ENCODE measurements at regions not wholly inside any gene's neighbourhood (a gene's known extent, or its start where the extent isn't known, plus 50 kb on each side); places are given as distances from the start of the nearest gene placed in this dataset.

DNA sequence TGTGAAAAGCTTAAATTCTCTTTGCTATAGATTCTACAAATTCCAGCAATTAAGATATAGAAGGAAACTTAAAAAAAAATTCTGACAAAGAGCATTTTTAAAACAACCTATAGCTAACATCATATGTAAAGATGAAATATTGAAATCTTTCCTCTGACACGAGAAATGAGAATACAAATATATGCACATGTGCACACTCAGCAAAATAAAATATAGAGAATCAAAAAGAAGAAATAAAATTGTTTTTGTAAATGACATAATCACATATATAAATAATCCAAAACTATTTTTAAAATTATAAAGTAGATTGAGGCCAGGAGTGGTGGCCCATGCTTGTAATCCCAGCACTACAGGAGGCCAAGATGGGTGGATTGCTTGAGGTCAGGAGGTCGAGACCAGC is 265.1 kb downstream of the IRX2 start:
- DNase-seq: no peak

DNA sequence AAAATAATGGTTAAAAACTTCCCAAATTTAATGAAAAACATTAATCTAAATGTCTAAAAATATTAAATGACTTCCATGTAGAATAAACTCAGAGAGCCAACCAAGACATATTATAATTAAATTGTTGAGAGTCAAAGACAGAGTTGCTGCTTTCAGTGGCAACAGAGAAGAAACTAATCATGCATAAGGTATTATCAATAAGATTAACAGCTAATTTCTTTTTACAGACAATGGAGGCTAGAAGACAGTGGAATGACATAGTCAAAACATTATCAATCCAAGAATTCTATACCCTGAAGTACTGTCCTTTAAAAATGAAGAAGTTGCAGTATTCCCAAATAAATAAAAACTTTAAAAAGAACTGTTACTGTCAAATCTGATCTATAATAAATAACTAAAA is 268.7 kb downstream of the IRX2 start:
- DNase-seq: no peak

DNA sequence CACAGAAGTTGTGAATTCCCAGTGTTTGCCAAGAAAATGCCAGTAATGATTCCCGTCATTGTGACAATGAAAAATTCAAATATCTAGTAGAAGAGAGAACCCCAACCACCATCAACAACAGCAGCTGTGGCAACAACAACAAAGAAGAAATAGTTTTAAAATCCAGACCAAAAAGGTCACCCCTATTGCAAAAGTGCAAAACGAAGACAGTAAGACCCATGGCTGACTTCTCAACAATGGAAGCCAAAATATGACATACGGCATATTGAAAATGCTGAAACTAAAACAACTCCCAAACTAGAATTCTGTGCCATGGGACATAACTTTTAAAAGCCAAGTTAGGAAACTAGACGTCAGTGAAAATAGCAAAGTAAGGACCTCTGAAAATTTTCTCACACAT is 270.6 kb downstream of the IRX2 start:
- no peak for DNase-seq

DNA sequence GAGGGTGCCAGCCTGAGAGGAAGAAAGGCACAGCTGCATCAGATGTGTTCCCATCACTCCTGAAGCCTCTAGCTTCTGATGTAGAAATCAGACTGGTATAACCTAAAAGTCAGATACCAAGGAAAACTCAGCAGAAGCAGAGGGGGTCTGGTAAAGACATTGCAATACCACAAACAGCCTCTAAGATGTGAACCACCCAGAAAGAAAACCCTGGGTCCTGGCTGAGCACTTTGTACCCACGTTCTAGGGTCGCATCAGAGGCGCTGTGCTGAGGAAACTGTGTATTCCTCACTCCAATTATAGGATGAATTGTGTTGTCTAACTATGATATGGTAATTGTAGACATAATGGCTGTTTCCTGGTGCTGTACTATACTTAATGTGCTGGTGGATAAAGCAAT is 275.6 kb downstream of the IRX2 start:
- DNase-seq: no peak

GRCh38 chr5:2472670-2473069 is 278.8 kb downstream of the IRX2 start:
- DNase-seq: no peak

DNA sequence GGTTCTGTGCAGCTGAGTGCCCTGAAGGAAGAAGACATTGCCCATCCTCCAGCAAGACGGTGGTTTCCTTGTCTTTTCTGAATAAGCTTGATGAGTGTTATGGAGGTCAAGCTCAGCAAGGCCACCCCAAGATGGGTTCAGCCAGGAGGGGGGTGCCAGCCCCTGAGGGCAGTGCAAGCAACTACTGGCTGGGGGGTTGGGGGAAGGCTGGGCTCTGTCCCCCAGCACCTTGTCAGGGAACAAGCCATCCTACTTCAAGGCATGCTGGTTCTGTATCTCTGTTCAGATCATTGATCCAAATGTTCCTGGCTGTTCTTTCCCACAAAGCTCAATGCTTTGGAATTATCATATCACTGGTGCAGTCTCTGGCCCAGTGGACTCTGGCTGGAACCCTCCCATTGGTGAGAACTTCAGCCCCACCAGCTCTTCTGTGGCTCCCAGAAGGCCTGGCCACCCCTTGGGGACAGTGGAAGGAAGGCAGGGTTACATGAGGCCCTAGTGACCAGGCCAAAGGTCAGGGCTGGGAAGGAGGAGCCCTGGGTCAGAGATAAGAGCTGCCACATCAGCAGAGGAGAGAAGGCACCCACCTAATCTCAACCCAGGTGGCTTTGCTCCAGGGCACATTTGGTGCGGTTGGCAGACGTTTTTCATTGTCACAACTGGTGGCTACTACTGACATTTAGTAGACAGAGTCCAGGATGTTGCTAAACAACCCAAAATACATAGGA is 280.2 kb downstream of the IRX2 start:
- DNase-seq: no peak

GRCh38 chr5:2466966-2467365 is 284.5 kb downstream of the IRX2 start:
- DNase-seq: no peak

GRCh38 chr5:2465383-2465782 is 286.1 kb downstream of the IRX2 start:
- DNase-seq: no peak

DNA sequence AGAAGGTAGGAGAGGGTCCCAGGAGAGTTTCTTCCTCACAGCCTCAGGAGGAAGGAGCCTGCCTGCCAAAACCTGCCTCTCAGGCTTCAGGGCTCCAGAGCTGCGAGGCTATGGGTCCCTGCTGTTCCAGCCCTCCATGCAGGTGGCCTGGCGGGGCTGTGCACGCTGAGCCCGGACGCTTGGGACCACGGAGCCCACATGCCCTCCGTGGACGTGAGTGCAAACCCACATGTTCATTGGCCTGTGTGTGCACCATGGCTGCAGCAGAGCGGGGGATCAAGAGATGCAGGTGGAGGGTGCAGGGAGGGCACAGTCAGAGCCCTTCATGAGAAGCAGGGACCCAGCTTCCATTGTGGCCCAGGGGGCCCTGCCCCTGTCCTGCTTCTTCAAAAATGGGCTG is 287.3 kb downstream of the IRX2 start:
- DNase-seq: no peak

DNA sequence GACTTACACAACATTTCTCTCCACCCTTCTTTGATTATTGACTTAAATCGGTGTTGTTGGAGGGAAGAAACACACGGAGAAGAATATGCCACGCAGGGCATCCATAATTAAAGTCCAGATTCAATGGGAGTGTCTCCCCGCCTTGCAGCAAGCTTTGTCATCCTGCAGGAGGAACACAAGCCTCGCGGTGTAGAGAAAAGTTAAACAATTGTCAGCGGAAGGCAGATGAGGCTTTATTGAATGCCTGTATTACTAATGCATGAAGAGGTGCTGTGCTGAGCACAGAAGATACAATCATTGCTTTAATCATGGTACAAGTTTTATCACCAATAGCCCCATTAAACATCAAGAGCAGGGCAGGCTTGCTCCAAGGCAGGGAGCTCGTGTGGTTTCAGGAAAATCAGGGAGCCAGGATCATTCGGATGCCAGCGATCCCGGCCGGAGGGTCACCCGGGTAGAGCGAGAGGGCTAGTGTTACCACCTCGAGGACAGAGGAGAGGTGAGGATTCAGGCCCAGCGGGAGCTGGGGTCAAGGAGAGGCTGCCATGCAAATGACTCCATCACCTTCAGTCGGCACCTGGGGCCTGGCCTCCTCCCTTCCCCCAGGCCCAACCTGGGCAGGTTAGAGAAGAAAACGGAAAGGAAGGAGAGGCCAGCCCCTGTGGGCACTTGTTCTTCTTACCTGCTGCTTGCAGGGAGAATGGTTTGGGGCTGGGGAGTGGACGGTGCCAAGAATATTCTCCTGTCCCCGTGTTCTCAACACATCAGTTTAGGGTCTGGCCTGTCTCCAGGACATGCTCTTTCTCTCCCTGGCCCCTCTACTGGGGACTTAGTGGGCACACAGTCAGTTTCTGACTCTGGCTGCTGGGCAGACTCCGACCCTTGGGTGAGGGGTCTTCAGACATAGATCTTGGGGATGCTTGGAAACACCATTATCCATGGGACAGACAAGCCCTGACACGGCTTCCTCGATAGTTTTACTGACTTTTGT is 289.5 kb downstream of the IRX2 start:
- no peak for DNase-seq

GRCh38 chr5:2460098-2460497 is 291.4 kb downstream of the IRX2 start:
- no peak for DNase-seq

DNA sequence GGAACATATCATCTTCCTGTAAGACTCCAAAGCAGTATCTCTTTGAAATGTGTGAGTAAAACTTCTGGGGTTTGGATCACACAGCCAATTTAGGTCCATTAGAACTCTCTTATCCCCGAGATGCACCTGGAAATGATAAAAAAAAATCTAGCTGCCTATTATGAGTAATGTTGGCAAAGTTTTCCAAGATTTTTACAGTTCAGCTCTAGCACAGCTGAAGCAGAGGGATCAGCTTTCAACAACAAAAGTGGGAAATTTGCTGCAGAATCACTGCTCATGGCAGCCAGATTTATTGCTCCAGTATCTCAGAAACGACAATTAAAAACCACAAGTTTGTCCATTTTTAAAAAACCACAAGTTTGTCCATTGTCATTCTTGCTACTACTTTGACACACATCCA is 292.2 kb downstream of the IRX2 start:
- no peak for DNase-seq

DNA sequence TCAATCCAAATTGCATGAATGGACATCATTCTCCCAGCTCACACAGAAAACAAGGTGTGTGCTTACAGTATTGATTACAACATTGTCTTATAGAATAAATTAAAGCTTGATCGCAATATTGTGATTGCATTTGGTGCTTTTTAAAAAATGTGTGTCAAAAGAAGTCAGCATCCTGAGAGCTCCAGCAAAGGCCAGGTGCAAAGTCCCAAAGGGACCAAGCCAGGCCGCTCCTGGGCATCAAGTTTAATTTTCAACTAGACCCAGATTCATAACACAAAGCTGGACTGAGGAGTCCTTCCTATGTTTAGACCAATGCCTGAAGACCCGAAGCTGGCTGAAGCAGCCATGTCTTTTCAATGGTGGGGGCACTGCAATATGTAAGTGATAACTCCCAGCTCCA is 295.6 kb downstream of the IRX2 start:
- no peak for DNase-seq

- DNase-seq: no peak
Measured at GRCh38 chr5:2454876-2455275, 296.6 kb downstream of the IRX2 start.

- DNase-seq: no peak
Measured at GRCh38 chr5:2453781-2454180, 297.7 kb downstream of the IRX2 start.

GRCh38 chr5:2451100-2451499 is 300.4 kb downstream of the IRX2 start:
- no peak for DNase-seq

DNA sequence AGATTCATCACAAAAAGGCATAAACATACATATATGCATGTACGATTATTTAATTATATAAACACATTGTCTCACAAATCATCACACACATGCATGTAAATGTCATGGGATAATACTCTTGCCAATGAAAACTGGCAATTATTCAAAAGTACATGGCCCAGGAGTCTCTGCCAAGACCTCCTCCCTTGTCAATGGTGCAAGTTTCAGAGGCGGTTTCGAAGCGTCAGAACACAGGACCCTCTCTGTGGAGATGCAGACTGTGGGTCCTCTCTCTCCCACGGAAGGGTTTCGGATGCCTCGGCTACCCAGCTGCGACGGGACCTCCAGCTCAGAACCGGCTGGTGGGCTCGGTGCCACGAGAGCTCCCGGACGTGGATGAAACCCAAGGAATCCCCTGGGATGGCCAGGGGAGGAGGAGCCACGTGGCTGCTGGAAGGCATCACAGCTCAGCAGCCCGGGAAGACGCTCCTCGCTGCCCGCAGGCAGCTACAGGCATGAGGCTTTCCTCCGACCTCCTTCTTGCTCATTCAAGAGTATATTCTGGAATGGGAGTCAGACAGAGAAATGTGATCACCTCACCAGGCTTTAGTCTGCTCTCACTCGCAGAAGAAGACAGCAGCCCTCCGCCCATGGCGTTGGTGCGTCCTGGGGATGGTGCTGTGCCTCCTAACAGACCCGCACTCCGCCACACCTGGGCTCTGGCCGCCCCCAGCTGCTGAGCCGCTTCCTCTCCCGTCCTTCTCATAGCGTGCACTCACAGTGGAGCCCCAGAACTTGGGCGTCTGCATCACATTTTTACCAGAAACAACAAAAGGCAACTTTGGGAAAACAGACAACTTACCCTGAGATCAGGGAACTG is 308.8 kb downstream of the IRX2 start:
- no peak for DNase-seq

DNA sequence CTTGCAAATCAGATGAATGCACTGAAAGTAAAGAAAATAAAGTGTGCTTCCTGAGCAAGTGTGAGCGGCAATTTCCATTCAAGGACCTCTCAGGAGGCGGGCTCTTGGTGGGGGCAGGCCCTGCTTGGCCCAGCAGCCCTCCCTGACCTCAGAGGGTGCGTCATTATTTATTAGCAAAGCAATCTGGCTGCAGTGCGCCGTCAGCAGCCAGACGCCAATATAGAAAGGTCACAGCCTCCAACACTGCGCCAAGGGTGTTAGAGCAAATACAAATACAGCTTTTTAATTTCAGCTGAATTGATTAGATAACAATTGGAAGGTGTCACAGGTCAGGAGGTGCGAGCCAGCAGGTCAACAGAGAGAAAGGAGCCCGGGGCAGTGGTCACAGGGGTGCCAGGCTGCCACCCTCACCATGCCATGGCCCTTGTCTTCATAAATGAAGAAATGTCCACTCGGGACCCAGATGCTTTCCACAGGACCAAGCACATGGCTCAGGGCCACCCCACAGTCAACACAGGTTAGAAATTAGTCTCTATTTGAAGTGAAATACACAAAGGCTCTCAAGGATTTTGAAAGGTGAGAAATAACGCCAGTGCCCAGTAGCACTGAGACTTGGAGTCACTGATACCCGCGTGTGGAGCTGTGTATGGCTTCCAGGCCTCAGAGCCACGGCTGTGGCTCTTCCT is 309.8 kb downstream of the IRX2 start:
- no peak for DNase-seq

DNA sequence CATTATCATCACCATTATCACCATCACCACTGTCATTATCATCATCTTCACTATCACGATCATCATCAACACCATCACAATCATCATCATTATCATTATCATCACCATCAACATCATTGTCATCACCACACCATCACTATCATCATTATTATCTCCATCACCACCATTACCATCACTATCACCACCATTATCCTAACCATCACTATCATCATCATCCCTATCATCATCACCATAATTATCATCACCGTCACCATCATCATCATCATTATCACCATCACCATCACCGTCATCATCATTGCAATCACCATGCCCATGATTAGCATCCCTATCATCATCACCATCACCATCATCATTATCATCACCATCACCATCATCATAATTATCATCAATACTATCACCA is 311.9 kb downstream of the IRX2 start:
- no peak for DNase-seq

- DNase-seq: no peak
Measured at GRCh38 chr5:2433086-2433485, 318.4 kb downstream of the IRX2 start.

GRCh38 chr5:2432076-2432920 is 319.2 kb downstream of the IRX2 start:
- DNase-seq: no peak

- no peak for DNase-seq
Measured at GRCh38 chr5:2430606-2431005, 320.9 kb downstream of the IRX2 start.
